Stimulated activated naive CD8-positive, alpha-beta T cell treated with anti-CD3 and anti-CD28 coated beads, Interleukin-15, Interleukin-2, amounts not matched to agents 100 U/mL and 50 U/mL, for 24 hours (primary cell): ENCODE measurements at regions not wholly inside any gene's neighbourhood (a gene's known extent, or its start where the extent isn't known, plus 50 kb on each side); places are given as distances from the start of the nearest gene placed in this dataset.

ENCODE experiments used
- ATAC-seq: fragments of 150-1000 bp; cut with Tn5 transposase; one replicate; pipeline ENCODE4 v1.10.0; 2021
- DNase-seq: peaks from one replicate; pipeline ENCODE4 v3.0.0; 2021

- ATAC-seq = no peak
- no peak for DNase-seq
Observed at GRCh38 chr2:66849153-66849755, 414.3 kb downstream of the MEIS1 start.

DNA sequence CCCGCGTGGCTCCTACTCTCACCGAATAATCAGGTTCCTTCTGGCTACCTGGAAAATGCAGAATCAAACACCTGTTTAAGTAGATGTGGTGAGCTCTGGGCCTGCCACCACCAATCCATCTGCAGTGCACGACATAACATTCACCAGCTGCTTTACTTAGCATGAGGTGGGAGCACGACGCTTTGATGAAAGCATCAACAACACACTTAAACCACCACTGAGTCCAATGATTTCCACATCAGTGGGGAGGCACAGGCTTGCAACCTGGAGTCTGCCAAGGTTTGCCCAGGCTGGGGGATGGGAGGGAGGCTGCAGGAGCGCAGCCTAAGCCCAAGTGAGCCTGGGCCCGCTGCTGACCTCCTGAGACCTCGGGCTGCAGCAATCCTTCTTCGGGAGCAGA lies 415.5 kb downstream of the MEIS1 start:
- ATAC-seq (no peak), DNase-seq (no peak)

GRCh38 chr2:66851449-66851872 lies 416.5 kb downstream of the MEIS1 start:
- no peak for ATAC-seq

DNA sequence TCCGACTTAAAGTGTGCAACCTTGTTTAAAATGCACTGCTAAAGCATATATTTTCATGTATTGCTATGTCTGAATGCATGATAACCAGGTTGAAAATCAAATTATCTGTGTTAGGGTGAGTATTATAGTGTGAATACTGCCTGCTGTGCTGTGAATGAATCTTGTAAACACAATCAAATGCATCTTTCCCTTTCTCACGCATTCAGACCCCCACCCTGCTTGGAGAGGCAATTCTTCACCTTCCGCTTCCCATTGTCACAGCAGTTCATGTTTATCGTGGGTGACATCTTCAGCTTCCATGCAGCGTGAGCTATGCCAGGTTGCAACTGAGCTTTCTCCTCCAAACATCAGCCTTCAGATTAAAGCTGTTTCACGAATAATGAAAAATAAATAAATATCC lies 418.0 kb downstream of the MEIS1 start:
- ATAC-seq = no peak
- no peak for DNase-seq

More at GRCh38 chr2:66851449-66851872, 416.5 kb downstream of the MEIS1 start:
- DNase-seq = no peak

- no peak for ATAC-seq
- DNase-seq = no peak
Observed at GRCh38 chr2:66853585-66853984, 418.7 kb downstream of the MEIS1 start.

- DNase-seq (no peak), ATAC-seq (no peak)
Observed at GRCh38 chr2:66854298-66854697, 419.4 kb downstream of the MEIS1 start.

- no peak for DNase-seq
- ATAC-seq = no peak
Observed at GRCh38 chr2:66862885-66863650, 428.1 kb downstream of the MEIS1 start.

DNA sequence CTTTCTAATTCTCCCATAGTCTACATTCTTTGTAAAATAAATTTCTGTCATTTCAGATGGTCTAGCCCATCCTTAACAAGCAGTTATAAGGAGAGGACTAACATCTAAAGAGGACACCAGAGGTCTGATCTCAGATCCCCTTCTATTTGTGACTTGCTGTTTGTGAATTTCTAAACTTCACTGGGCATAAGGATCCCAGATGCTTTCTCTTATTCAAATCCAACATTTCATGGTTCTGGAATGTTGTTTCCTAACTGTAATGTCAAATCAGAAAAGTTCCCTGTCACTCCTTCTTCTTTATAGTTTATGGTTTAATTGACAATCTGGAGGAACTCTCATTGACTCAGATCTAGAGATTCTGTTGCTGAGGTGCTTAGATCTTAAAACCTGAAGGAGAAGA lies 430.2 kb downstream of the MEIS1 start:
- DNase-seq = no peak
- no peak for ATAC-seq

GRCh38 chr2:66866331-66867062 lies 431.6 kb downstream of the MEIS1 start:
- ATAC-seq = no peak
- no peak for DNase-seq

- ATAC-seq (no peak), DNase-seq (no peak)
Observed at GRCh38 chr2:66867063-66867441, 432.1 kb downstream of the MEIS1 start.

- no peak for DNase-seq
- ATAC-seq = no peak
Observed at GRCh38 chr2:66869076-66869475, 434.2 kb downstream of the MEIS1 start.

GRCh38 chr2:66872081-66872985 lies 437.4 kb downstream of the MEIS1 start:
- ATAC-seq (no peak), DNase-seq (no peak)

GRCh38 chr2:66872986-66873754 lies 438.2 kb downstream of the MEIS1 start:
- ATAC-seq = no peak
- DNase-seq = no peak

DNA sequence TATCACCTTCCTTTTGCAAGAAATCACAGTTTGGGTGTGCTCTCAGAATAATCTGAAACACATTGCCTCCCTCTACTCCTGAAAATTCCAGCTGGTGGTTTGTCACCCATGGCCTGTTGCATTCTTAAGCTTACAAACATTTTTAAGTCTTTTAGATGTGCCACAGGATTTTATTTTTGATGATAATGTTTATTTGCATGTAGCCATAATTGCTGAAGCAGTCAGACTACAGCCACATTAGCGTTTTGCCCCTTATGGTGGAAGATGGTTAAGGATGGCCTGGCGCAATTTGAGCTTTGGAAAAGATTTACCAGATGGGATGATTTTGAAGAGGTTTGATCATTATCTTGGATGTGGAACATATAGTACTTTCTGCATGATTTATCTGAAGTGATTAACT lies 439.5 kb downstream of the MEIS1 start:
- ATAC-seq (no peak), DNase-seq (no peak)

GRCh38 chr2:66875941-66876462 lies 441.1 kb downstream of the MEIS1 start:
- DNase-seq = no peak
- no peak for ATAC-seq

DNA sequence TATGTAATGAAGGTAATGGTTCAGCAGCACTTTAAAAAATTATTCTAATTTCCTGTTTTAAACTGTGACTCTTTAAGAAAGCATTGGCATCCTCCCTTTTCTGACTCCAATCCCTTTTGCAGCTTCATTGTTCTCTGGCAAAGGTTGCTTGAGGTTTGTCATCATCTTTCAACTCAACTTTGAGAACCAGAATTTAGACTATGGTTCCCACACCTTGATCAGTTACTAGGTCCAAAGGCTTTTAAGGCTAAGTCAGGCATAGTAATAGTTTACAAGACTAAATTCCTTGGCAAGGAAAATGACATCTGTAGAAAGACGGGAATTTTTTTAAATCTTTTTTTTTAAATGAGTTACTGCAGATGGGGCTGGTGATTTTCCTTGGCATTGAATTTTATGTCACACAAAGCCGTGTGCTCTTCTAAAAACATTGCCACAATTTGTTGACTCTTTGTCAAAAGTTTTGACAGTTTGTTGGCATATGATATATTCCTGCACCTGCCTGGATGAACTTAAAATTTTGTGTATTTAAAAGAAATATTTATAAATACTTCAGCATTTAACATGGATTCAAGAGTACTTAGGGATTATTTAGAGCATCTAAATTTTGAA lies 451.0 kb downstream of the MEIS1 start:
- no peak for DNase-seq
- ATAC-seq = no peak

GRCh38 chr2:66888246-66888645 lies 453.3 kb downstream of the MEIS1 start:
- no peak for DNase-seq
- no peak for ATAC-seq

DNA sequence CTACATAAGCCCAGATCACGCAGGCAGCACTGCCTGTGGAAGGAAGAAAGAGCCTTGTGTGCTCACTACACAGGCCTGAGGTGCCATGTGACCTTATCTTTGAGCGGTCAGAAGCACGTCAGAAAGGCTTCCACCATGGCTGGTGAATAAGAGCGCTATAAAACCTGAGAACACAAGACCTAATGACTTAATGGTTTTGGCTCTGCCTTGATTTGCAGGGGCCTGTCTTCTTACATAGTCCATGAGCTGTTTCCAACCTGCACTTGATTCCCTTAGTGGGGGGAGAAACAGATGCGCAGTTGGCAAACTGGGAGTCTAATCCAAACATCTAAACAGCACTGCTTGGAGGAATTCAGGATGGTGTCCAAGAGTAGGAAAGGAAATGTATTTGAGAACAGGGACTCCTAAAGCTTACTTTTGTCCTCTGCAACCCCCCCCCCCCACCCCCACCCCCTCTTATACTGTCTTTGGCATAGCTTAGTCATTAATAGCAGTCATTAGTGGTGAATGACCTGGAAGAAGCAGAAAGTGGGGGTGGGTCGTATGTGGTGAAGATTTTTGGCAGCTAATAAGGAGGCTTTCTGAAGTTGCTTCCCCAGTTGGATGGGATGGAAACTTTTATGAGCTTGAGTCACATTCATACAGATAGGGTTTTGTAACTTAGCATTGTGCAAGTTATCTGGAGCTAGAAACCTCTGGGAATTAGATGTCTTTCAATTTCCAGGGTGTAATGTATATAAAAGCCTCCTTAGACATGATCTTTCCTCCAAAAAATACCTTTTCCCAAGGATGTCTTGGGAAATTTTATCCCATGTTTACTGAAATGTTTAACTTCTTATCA lies 454.1 kb downstream of the MEIS1 start:
- no peak for DNase-seq
- ATAC-seq = no peak

DNA sequence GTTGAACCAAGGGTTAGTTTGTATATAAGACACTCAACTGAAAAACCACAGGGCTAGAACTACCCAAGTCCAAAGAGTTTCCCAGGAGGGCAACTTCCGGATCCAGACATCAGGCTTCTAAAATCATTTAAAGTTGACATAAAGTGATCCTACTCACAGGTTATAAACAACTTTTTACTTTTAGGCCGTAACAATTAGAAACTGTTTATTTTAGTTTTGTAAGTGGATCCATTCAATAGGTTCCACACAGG lies 454.6 kb downstream of the MEIS1 start:
- DNase-seq (no peak), ATAC-seq (no peak)

DNA sequence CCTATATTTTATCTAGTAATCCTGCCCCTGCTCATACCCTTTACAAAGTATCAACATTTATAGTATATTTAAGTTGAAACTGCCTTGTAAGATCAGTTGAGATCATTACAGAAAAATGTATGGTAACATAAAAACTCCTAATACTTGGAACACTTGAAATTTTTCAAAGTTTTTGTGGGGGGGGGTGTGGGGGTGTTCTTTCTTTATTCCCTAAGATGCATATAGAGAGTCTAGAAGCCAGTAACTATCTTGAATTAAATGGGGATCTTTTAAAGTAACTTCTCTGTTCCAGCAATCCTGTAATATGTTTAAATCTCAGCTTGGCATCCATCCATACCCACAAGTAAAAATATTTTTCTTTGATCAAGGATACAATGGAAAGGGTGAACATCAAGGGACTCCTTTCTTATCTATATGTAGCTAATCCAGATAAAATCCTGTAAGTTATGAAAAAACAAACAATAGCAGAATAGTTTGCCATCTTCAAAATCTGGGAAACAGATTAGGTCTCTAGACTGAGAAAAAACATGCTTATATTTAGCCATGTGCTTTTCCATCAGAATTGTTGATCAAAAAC lies 455.3 kb downstream of the MEIS1 start:
- no peak for ATAC-seq
- no peak for DNase-seq
